Activated B cell treated with CpG ODN at 0.5 μM for 24 hours (primary cell): ENCODE measurements at regions not wholly inside any gene's neighbourhood (a gene's known extent, or its start where the extent isn't known, plus 50 kb on each side); places are given as distances from the start of the nearest gene placed in this dataset.

Experiments
- ATAC-seq: fragments of 200-7000 bp; cut with Tn5 transposase; one replicate; pipeline ENCODE4 v1.10.0; 2021; ENCODE audit warnings: low read depth, mild to moderate bottlenecking, moderate library complexity
- CTCF ChIA-PET: fragments of 350-600 bp; sonication (Branson Sonifier 250); formaldehyde crosslinking; loops from one replicate; lab custom pipeline; 2021; ENCODE audit warnings: antibody characterized with exemption; lab: Charles Lee
- POLR2A ChIA-PET: fragments of 350-600 bp; sonication (Branson Sonifier 250); formaldehyde crosslinking; loops from one replicate; lab custom pipeline; 2021; ENCODE audit warnings: antibody characterized with exemption; lab: Charles Lee
- DNase-seq: peaks from one replicate; pipeline ENCODE4 v3.0.0; 2022
- H3K27ac Mint-ChIP-seq: one replicate; pipeline ENCODE4 v1.8.0; 2020; ENCODE audit warnings: mixed read lengths
- H3K27me3 Mint-ChIP-seq: one replicate; pipeline ENCODE4 v1.8.0; 2021; ENCODE audit warnings: mixed read lengths
- H3K36me3 Mint-ChIP-seq: one replicate; pipeline ENCODE4 v1.8.0; 2021; ENCODE audit warnings: low read depth, mixed read lengths
- H3K4me1 Mint-ChIP-seq: one replicate; pipeline ENCODE4 v1.8.0; 2021; ENCODE audit warnings: mixed read lengths
- H3K4me3 Mint-ChIP-seq: one replicate; pipeline ENCODE4 v1.8.0; 2020; ENCODE audit warnings: mild to moderate bottlenecking, mixed read lengths
- H3K9me3 Mint-ChIP-seq: one replicate; pipeline ENCODE4 v1.8.0; 2020; ENCODE audit warnings: mixed read lengths
- CTCF ChIP-seq: fragments of 200-600 bp; IDR thresholded peaks from one replicate; pipeline ENCODE4 v1.8.0; 2022; ENCODE audit warnings: antibody characterized with exemption, mild to moderate bottlenecking
- intact Hi-C: fragments of 100-400 bp; cut with micrococcal nuclease; formaldehyde crosslinking; loops from one replicate; pipeline ENCODE4 v1.15.1; 2024

GRCh38 chr2:22517141-22517540 is 867.8 kb upstream of the KLHL29 start:
- ChIA-PET CTCF (no interaction called here), POLR2A (no interaction called here)
- DNase-seq (no peak), ATAC-seq (no peak)
- TF ChIP-seq CTCF, result no peak
- no peaks in the 10 kb centered on the region for H3K36me3 Mint-ChIP-seq
- H3K9me3 Mint-ChIP-seq, result peaks cover 5% of the 10 kb centered on the region
- no peak overlapping the region for H3K4me3 Mint-ChIP-seq
- no peaks in the 10 kb centered on the region for H3K27me3 Mint-ChIP-seq
- no peaks in the 10 kb centered on the region for H3K4me1 Mint-ChIP-seq
- H3K27ac Mint-ChIP-seq, result no peak overlapping the region
- intact Hi-C loops, result no loop called here

GRCh38 chr2:22518641-22519040 is 866.3 kb upstream of the KLHL29 start:
- ATAC-seq, result no peak
- H3K27me3 Mint-ChIP-seq, result no peaks in the 10 kb centered on the region
- TF ChIP-seq CTCF, result no peak
- H3K36me3 Mint-ChIP-seq, result no peaks in the 10 kb centered on the region
- H3K4me3 Mint-ChIP-seq, result no peak overlapping the region
- H3K4me1 Mint-ChIP-seq, result no peaks in the 10 kb centered on the region
- intact Hi-C loops, result no loop called here
- no peak overlapping the region for H3K27ac Mint-ChIP-seq
- ChIA-PET POLR2A (no interaction called here), CTCF (no interaction called here)
- peaks cover 5% of the 10 kb centered on the region for H3K9me3 Mint-ChIP-seq
- no peak for DNase-seq

GRCh38 chr2:22520369-22521288 is 864.4 kb upstream of the KLHL29 start:
- intact Hi-C loops, result no loop called here
- Mint-ChIP-seq H3K4me3 (no peak overlapping the region), H3K27me3 (no peaks in the 10 kb centered on the region), H3K36me3 (no peaks in the 10 kb centered on the region), H3K4me1 (no peaks in the 10 kb centered on the region), H3K9me3 (peaks cover 4% of the 10 kb centered on the region), H3K27ac (no peak overlapping the region)
- DNase-seq (no peak), ATAC-seq (no peak)
- ChIA-PET CTCF (no interaction called here), POLR2A (no interaction called here)
- no peak for TF ChIP-seq CTCF

- Mint-ChIP-seq H3K27me3 (no peaks in the 10 kb centered on the region), H3K4me3 (no peak overlapping the region), H3K9me3 (peaks cover 8% of the 10 kb centered on the region), H3K27ac (no peak overlapping the region), H3K4me1 (no peaks in the 10 kb centered on the region), H3K36me3 (no peaks in the 10 kb centered on the region)
- TF ChIP-seq CTCF, result no peak
- ChIA-PET POLR2A (no interaction called here), CTCF (no interaction called here)
- ATAC-seq (no peak), DNase-seq (no peak)
- intact Hi-C loops, result no loop called here
These were observed 863.4 kb upstream of the KLHL29 start for GRCh38 chr2:22521620-22522019.

- ATAC-seq (no peak), DNase-seq (no peak)
- Mint-ChIP-seq H3K4me1 (no peaks in the 10 kb centered on the region), H3K27me3 (no peaks in the 10 kb centered on the region), H3K27ac (no peak overlapping the region), H3K36me3 (no peaks in the 10 kb centered on the region), H3K9me3 (peaks cover 12% of the 10 kb centered on the region), H3K4me3 (no peak overlapping the region)
- POLR2A ChIA-PET, result no interaction called here
- CTCF ChIA-PET, result no interaction called here
- intact Hi-C loops, result no loop called here
- TF ChIP-seq CTCF, result no peak
These were observed 859.3 kb upstream of the KLHL29 start for GRCh38 chr2:22525681-22526080.
